Neural progenitor cell (in vitro differentiated cells): ENCODE measurements at regions not wholly inside any gene's neighbourhood (a gene's known extent, or its start where the extent isn't known, plus 50 kb on each side); places are given as distances from the start of the nearest gene placed in this dataset.

Experiments used
- DNase-seq: peaks from one replicate; pipeline ENCODE4 v3.0.0-alpha.2; 2016; ENCODE audit warnings: low spot score
- H2AFZ ChIP-seq: fragments of 200-600 bp; sonication (generic); replicated peaks from 2 replicates; pipeline ENCODE4 v1.6.1; 2016; ENCODE audit warnings: antibody characterized with exemption
- H3F3A ChIP-seq: fragments of 200-600 bp; sonication (generic); 2 replicates; pipeline ENCODE4 v1.6.1; 2016; ENCODE audit warnings: antibody characterized with exemption, low read depth
- H3K27ac ChIP-seq: fragments of 200-600 bp; sonication (generic); 2 replicates; pipeline ENCODE4 v1.5.1; 2016; ENCODE audit warnings: mild to moderate bottlenecking
- H3K27me3 ChIP-seq: fragments of 200-600 bp; sonication (generic); 2 replicates; pipeline ENCODE4 v1.6.1; 2016; ENCODE audit warnings: mild to moderate bottlenecking, moderate library complexity
- H3K36me3 ChIP-seq: fragments of 200-600 bp; sonication (generic); 2 replicates; pipeline ENCODE4 v1.5.1; 2016
- H3K4me1 ChIP-seq: fragments of 200-600 bp; sonication (generic); 2 replicates; pipeline ENCODE4 v1.6.1; 2016; ENCODE audit warnings: mixed run types
- H3K4me2 ChIP-seq: fragments of 200-600 bp; sonication (generic); 2 replicates; pipeline ENCODE4 v1.6.1; 2016
- H3K4me3 ChIP-seq: fragments of 200-600 bp; sonication (generic); 2 replicates; pipeline ENCODE4 v1.5.1; 2016
- H3K79me2 ChIP-seq: fragments of 200-600 bp; sonication (generic); 2 replicates; pipeline ENCODE4 v1.6.1; 2016; ENCODE audit warnings: low read depth
- H3K9ac ChIP-seq: fragments of 200-600 bp; sonication (generic); 2 replicates; pipeline ENCODE4 v1.6.1; 2016
- H3K9me3 ChIP-seq: fragments of 200-600 bp; sonication (generic); 2 replicates; pipeline ENCODE4 v1.5.1; 2016; ENCODE audit warnings: low read depth
- H4K20me1 ChIP-seq: fragments of 200-600 bp; sonication (generic); 2 replicates; pipeline ENCODE4 v1.6.1; 2016; ENCODE audit warnings: low read depth
- H3K27ac Mint-ChIP-seq: 3 replicates; pipeline ENCODE4 v1.8.0; 2021; ENCODE audit warnings: mixed read lengths
- H3K27me3 Mint-ChIP-seq: 2 replicates; pipeline ENCODE4 v1.8.0; 2022; ENCODE audit warnings: low read depth, mild to moderate bottlenecking, inconsistent platforms, moderate library complexity, mixed read lengths; ENCODE audit not compliant: insufficient read depth
- H3K36me3 Mint-ChIP-seq: 3 replicates; pipeline ENCODE4 v1.8.0; 2021; ENCODE audit warnings: mixed read lengths
- H3K4me1 Mint-ChIP-seq: 3 replicates; pipeline ENCODE4 v1.8.0; 2021; ENCODE audit warnings: mixed read lengths
- H3K4me3 Mint-ChIP-seq: 3 replicates; pipeline ENCODE4 v1.8.0; 2021; ENCODE audit warnings: mild to moderate bottlenecking, moderate library complexity, mixed read lengths
- H3K9me3 Mint-ChIP-seq: 3 replicates; pipeline ENCODE4 v1.8.0; 2020; ENCODE audit warnings: mixed read lengths
- EZH2 ChIP-seq: fragments of 200-600 bp; sonication (generic); IDR thresholded peaks from 2 replicates; pipeline ENCODE4 v1.6.1; 2017; ENCODE audit warnings: antibody characterized with exemption, mild to moderate bottlenecking, moderate library complexity
- EZH2phosphoT487 ChIP-seq: fragments of 200-600 bp; sonication (generic); IDR thresholded peaks from 2 replicates; pipeline ENCODE4 v1.6.1; 2017; ENCODE audit warnings: antibody characterized with exemption
- TF ChIP-seq, protein P1 (sequence below): fragments of 200-600 bp; sonication (generic); IDR thresholded peaks from 2 replicates; pipeline ENCODE4 v1.5.1; 2017; ENCODE audit warnings: antibody characterized with exemption, mild to moderate bottlenecking

DNA sequence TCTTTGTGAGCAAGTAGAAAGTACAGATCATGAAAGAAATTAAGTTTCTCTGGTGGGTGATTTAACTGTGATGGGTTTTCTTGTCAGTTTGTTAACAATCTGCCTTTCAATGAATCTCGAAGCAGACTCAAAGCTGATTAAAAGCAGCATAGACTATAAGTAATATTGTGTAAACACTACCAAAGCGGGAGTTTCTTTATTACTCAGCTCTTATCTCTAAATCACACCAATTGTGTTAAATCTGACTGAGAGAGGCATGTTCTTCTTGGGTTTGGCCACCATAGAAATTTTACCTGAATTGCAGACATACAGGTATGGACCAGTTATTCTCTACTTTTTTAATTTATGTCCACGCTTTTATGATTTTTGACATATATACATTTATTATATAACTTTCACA is 65.2 kb downstream of the DKK1 start:
- DNase-seq, result no peak
- Histone ChIP-seq H4K20me1 (no peaks in the 10 kb centered on the region), H3K9me3 (no peaks in the 10 kb centered on the region), H3K36me3 (no peaks in the 10 kb centered on the region), H3K9ac (no peak overlapping the region), H3K27me3 (no peaks in the 10 kb centered on the region), H3K4me2 (peak overlapping the region; percentile 34), H3K79me2 (no peaks in the 10 kb centered on the region), H3K4me3 (no peak overlapping the region), H3K27ac (no peak overlapping the region), H3F3A (peaks cover 9% of the 10 kb centered on the region), H2AFZ (no peak overlapping the region), H3K4me1 (peaks cover 29% of the 10 kb centered on the region)
- no peak overlapping the region for H3K27ac Mint-ChIP-seq
- peaks cover 20% of the 10 kb centered on the region for H3K4me1 Mint-ChIP-seq
- H3K27me3 Mint-ChIP-seq, result peaks cover 5% of the 10 kb centered on the region
- no peaks in the 10 kb centered on the region for H3K36me3 Mint-ChIP-seq
- H3K9me3 Mint-ChIP-seq, result peaks cover 3% of the 10 kb centered on the region
- H3K4me3 Mint-ChIP-seq, result no peak overlapping the region
- TF ChIP-seq, protein P1, sequence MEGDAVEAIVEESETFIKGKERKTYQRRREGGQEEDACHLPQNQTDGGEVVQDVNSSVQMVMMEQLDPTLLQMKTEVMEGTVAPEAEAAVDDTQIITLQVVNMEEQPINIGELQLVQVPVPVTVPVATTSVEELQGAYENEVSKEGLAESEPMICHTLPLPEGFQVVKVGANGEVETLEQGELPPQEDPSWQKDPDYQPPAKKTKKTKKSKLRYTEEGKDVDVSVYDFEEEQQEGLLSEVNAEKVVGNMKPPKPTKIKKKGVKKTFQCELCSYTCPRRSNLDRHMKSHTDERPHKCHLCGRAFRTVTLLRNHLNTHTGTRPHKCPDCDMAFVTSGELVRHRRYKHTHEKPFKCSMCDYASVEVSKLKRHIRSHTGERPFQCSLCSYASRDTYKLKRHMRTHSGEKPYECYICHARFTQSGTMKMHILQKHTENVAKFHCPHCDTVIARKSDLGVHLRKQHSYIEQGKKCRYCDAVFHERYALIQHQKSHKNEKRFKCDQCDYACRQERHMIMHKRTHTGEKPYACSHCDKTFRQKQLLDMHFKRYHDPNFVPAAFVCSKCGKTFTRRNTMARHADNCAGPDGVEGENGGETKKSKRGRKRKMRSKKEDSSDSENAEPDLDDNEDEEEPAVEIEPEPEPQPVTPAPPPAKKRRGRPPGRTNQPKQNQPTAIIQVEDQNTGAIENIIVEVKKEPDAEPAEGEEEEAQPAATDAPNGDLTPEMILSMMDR, result no peak
- no peak for TF ChIP-seq EZH2
- no peak for TF ChIP-seq EZH2phosphoT487

DNA sequence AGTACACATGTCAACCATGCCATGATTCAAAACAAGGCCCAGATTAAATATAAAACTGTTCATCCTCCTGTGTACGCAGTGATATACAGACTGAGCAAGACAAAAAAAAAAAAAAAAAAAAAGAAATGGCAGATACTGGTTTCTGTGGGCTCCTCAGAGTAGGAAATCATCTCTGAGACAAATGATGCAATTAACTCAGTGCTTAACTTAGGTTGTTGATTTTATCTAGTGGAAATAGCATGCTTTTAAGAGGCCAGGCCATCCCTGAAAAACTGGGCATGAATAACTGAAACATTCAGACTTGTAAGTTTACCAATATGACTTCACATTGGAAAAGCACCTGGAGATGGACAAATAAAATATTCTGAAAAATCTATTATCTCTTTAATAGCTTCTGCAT is 69.0 kb downstream of the DKK1 start:
- TF ChIP-seq, protein P1, result no peak
- TF ChIP-seq EZH2phosphoT487 (no peak), EZH2 (no peak)
- H3K9ac ChIP-seq, result no peak overlapping the region
- no peaks in the 10 kb centered on the region for H3K79me2 ChIP-seq
- no peaks in the 10 kb centered on the region for H3F3A ChIP-seq
- H3K9me3 ChIP-seq, result no peaks in the 10 kb centered on the region
- peaks cover 15% of the 10 kb centered on the region for H3K4me1 ChIP-seq
- H3K4me3 Mint-ChIP-seq, result no peak overlapping the region
- H2AFZ ChIP-seq, result no peak overlapping the region
- H3K9me3 Mint-ChIP-seq, result no peaks in the 10 kb centered on the region
- no peak for DNase-seq
- no peaks in the 10 kb centered on the region for H4K20me1 ChIP-seq
- H3K4me2 ChIP-seq, result no peak overlapping the region
- H3K27me3 Mint-ChIP-seq, result peaks cover 5% of the 10 kb centered on the region
- H3K27me3 ChIP-seq, result no peaks in the 10 kb centered on the region
- no peak overlapping the region for H3K4me3 ChIP-seq
- peaks cover 11% of the 10 kb centered on the region for H3K4me1 Mint-ChIP-seq
- no peak overlapping the region for H3K27ac Mint-ChIP-seq
- no peak overlapping the region for H3K27ac ChIP-seq
- H3K36me3 Mint-ChIP-seq, result no peaks in the 10 kb centered on the region
- H3K36me3 ChIP-seq, result no peaks in the 10 kb centered on the region

DNA sequence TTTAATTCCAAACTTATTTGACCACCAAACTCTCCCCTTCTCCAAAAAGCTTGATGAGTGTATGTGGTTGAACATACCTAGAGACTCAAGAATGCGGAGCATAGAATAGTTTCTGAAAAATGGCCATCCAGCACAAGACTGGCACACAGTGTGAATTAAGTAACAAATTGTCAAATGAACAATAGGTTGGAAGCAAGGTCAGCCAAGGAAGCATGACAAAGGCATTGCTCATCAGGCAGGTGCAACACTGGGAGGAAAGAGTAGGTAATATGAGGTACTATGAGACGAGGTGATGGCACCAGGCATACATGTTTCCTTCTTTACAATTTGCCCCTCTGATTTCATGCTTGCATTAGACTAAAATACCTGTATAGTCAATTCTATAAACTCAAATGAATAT is 73.7 kb downstream of the DKK1 start:
- TF ChIP-seq, protein P1, result no peak
- no peak for TF ChIP-seq EZH2phosphoT487
- no peak for TF ChIP-seq EZH2
- Mint-ChIP-seq H3K36me3 (no peaks in the 10 kb centered on the region), H3K27ac (no peak overlapping the region), H3K9me3 (no peaks in the 10 kb centered on the region), H3K4me1 (peaks cover 4% of the 10 kb centered on the region), H3K4me3 (no peak overlapping the region), H3K27me3 (peaks cover 2% of the 10 kb centered on the region)
- H3K79me2 ChIP-seq, result no peaks in the 10 kb centered on the region
- no peaks in the 10 kb centered on the region for H3K36me3 ChIP-seq
- no peak overlapping the region for H2AFZ ChIP-seq
- H3K4me3 ChIP-seq, result no peak overlapping the region
- no peak for DNase-seq
- no peaks in the 10 kb centered on the region for H4K20me1 ChIP-seq
- H3K9ac ChIP-seq, result no peak overlapping the region
- peaks cover 4% of the 10 kb centered on the region for H3K4me1 ChIP-seq
- no peak overlapping the region for H3K4me2 ChIP-seq
- H3K27ac ChIP-seq, result no peak overlapping the region
- no peaks in the 10 kb centered on the region for H3K27me3 ChIP-seq
- no peaks in the 10 kb centered on the region for H3F3A ChIP-seq
- no peaks in the 10 kb centered on the region for H3K9me3 ChIP-seq
